ENCODE measurements at regions not wholly inside any gene's neighbourhood (a gene's known extent, or its start where the extent isn't known, plus 50 kb on each side); places are given as distances from the start of the nearest gene placed in this dataset.

DNA sequence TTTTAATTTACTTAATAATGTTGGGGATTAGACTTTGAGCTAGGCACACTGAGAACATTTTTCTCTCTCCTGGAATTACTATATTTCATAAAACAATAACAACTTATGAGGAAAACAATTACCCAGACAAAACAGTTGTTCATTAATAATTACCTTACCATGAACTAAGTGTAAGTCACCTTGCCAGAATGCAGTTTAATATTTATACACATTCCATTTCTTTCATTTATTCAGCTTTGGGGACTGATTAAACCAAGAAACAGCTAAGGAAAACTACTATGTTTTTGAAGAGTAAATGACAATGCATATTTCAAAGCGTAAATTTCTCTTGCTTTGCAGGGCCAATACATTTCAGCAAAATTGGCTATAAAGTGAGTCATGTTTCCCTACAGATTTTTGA, 616.2 kb downstream of the PRELID2 start:
- Histone ChIP-seq H3K4me1 (ENCODE audit: control insufficient read depth, insufficient read depth, low read length) (no peaks in the 10 kb centered on the region), H3K36me3 (ENCODE audit: control insufficient read depth, insufficient read depth, low read length) (no peaks in the 10 kb centered on the region), H3K27me3 (ENCODE audit: control insufficient read depth, insufficient read depth, low read length) (no peaks in the 10 kb centered on the region), H3K9ac (ENCODE audit: low read depth, low read length) (no peak overlapping the region), H3K4me3 (ENCODE audit: low read depth, low read length) (no peak overlapping the region), H3K27ac (ENCODE audit: low read depth, low read length) (no peak overlapping the region), H3K9me3 (ENCODE audit: control insufficient read depth, insufficient read depth, low read length) (peaks cover 5% of the 10 kb centered on the region; the same call in 1 of the 2 replicates)

DNA sequence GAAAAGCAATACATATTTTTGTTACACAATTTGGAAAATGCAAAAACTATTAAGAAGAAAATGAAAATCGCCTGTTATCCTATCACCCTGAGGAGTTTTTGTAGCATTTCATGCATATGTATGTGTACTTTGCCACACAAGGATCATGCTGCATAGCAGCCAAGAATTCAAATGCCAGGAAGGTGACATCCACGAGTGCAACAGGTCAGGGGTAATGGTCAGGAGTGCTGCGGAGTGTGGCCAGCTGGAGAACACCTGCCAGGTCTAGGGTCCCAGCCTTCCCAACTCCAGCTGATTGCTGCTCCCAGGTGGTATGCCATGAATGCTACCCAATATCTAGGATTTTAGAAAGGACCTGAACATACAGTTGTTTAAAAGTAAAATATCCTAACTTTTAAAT, 617.1 kb downstream of the PRELID2 start:
- Histone ChIP-seq H3K4me3 (ENCODE audit: low read depth, low read length) (no peak overlapping the region), H3K9ac (ENCODE audit: low read depth, low read length) (no peak overlapping the region), H3K27me3 (ENCODE audit: control insufficient read depth, insufficient read depth, low read length) (no peaks in the 10 kb centered on the region), H3K27ac (ENCODE audit: low read depth, low read length) (no peak overlapping the region), H3K36me3 (ENCODE audit: control insufficient read depth, insufficient read depth, low read length) (no peaks in the 10 kb centered on the region), H3K9me3 (ENCODE audit: control insufficient read depth, insufficient read depth, low read length) (peaks cover 5% of the 10 kb centered on the region; the same call in 1 of the 2 replicates), H3K4me1 (ENCODE audit: control insufficient read depth, insufficient read depth, low read length) (no peaks in the 10 kb centered on the region)

DNA sequence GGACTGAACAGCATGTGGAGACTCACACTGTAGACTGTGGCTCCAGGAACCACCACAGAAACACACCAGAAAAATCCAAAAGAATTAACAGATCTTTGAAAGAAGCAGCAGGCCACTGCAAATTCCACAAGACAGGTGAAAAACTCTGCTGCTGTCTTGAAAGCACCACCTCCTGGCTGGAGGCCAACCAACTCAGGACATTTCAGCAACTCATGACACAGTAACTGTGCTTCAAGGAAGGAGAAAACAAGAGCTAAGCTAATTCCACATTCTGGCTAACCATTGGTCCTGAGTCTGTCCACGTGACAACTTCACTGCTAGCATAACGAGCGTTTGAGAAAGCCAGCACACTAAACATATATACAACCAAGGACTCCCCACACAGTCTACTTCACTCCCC, 625.1 kb downstream of the PRELID2 start:
- Histone ChIP-seq H3K9me3 (ENCODE audit: control insufficient read depth, insufficient read depth, low read length) (peaks cover 5% of the 10 kb centered on the region; the same call in 1 of the 2 replicates), H3K27me3 (ENCODE audit: control insufficient read depth, insufficient read depth, low read length) (no peaks in the 10 kb centered on the region), H3K27ac (ENCODE audit: low read depth, low read length) (no peak overlapping the region), H3K36me3 (ENCODE audit: control insufficient read depth, insufficient read depth, low read length) (no peaks in the 10 kb centered on the region), H3K9ac (ENCODE audit: low read depth, low read length) (no peak overlapping the region), H3K4me1 (ENCODE audit: control insufficient read depth, insufficient read depth, low read length) (no peaks in the 10 kb centered on the region), H3K4me3 (ENCODE audit: low read depth, low read length) (no peak overlapping the region)

DNA sequence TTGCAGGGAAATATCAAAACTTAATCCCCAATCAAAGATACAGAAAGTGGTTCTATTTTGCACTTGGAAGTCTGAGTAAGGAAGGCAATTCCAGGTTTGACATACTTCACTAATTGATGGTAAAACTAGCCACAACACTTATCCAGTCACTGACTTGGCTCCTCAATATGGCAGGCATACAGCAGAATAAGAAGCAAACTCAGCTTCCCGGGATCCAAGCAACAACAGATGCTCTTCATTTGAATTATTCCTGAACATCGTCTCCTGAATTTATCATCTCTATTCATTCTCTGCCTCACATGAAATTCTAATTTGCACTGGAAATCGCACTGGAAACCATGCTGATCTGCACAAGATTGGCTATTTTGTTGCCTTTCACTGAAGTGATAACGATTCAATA, 629.6 kb downstream of the PRELID2 start:
- Histone ChIP-seq H3K36me3 (ENCODE audit: control insufficient read depth, insufficient read depth, low read length) (no peaks in the 10 kb centered on the region), H3K9ac (ENCODE audit: low read depth, low read length) (no peak overlapping the region), H3K4me1 (ENCODE audit: control insufficient read depth, insufficient read depth, low read length) (no peaks in the 10 kb centered on the region), H3K4me3 (ENCODE audit: low read depth, low read length) (no peak overlapping the region), H3K27ac (ENCODE audit: low read depth, low read length) (no peak overlapping the region), H3K9me3 (ENCODE audit: control insufficient read depth, insufficient read depth, low read length) (no peaks in the 10 kb centered on the region), H3K27me3 (ENCODE audit: control insufficient read depth, insufficient read depth, low read length) (no peaks in the 10 kb centered on the region)

DNA sequence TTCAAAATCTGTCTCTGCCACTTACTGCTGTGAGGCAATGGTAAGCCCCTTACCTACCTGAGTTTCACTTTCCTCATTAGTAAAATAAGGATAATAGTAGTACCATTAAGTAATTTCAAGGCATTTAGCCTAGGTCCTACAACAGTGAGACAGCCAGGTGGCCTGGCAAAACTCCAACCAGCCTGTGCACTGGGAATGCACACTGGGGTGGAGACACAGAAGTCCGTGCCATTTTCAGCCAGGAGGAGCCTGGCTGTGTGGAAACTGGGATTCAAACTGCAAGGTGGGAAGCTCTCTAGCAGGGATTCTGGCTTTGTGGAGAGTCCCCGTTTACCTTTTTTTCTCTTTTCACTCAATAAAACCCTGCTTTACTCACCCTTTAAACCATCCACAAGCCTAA, 630.4 kb downstream of the PRELID2 start:
- H3K27ac ChIP-seq (ENCODE audit: low read depth, low read length) = no peak overlapping the region
- no peaks in the 10 kb centered on the region for H3K9me3 ChIP-seq (ENCODE audit: control insufficient read depth, insufficient read depth, low read length)
- no peaks in the 10 kb centered on the region for H3K27me3 ChIP-seq (ENCODE audit: control insufficient read depth, insufficient read depth, low read length)
- H3K9ac ChIP-seq (ENCODE audit: low read depth, low read length) = no peak overlapping the region
- H3K4me1 ChIP-seq (ENCODE audit: control insufficient read depth, insufficient read depth, low read length) = no peaks in the 10 kb centered on the region
- no peak overlapping the region for H3K4me3 ChIP-seq (ENCODE audit: low read depth, low read length)
- H3K36me3 ChIP-seq (ENCODE audit: control insufficient read depth, insufficient read depth, low read length) = no peaks in the 10 kb centered on the region

DNA sequence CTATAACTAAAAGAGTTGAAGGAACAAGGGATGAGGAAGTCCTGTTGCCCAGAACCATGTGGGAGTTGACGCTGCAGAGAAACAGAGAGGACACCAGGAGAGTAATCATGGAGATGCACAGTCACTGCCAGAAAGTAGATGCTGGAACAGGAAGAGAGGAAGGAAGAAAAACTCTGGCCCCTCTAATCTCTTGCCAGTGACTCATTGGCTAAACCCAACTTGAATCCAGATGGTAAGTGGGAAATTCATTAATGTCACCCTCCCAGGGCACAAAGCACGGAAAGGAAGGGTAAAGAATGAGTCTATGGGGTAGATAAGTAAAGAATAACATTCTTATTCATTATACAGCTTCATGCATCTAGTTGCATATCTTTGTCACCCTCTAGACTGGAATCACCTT, 631.9 kb downstream of the PRELID2 start:
- H3K4me1 ChIP-seq (ENCODE audit: control insufficient read depth, insufficient read depth, low read length) = no peaks in the 10 kb centered on the region
- H3K27ac ChIP-seq (ENCODE audit: low read depth, low read length) = no peak overlapping the region
- H3K4me3 ChIP-seq (ENCODE audit: low read depth, low read length) = no peak overlapping the region
- no peaks in the 10 kb centered on the region for H3K36me3 ChIP-seq (ENCODE audit: control insufficient read depth, insufficient read depth, low read length)
- H3K9me3 ChIP-seq (ENCODE audit: control insufficient read depth, insufficient read depth, low read length) = no peaks in the 10 kb centered on the region
- no peaks in the 10 kb centered on the region for H3K27me3 ChIP-seq (ENCODE audit: control insufficient read depth, insufficient read depth, low read length)
- H3K9ac ChIP-seq (ENCODE audit: low read depth, low read length) = no peak overlapping the region

DNA sequence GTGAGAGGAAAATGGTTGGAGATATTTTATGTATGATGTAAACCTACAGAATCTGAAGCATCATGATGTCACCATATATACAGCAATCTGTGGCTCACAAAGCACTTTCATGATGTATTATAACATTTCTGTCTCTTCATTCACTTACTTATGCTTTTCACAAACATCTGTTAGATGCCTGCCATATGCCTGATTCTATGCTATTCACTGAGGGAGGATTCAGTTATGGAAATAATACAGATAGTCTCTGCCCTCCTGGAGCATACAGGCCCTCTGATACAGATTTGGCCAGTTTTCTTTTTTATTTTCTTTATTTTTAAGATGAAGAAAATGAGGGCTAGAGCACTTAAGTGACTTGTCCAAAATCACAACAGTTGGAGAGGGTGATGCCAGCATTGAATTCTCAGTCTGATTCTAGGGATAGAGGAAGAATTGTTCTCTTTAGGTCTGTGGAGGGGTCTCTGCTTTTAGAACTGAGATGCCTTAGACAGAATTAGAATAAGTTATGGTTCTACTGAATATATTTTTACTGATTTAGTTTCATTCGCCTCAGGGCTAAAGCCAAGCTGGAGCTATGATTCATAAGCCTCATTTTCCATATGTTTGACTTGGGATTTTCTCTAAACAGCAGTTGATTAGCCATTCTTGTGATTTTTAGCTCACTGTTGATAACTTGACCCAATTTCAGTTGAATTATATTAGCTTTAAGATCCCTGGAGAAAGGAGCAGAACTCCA, 636.4 kb downstream of the PRELID2 start:
- no peak overlapping the region for H3K9ac ChIP-seq (ENCODE audit: low read depth, low read length)
- no peak overlapping the region for H3K4me3 ChIP-seq (ENCODE audit: low read depth, low read length)
- no peaks in the 10 kb centered on the region for H3K9me3 ChIP-seq (ENCODE audit: control insufficient read depth, insufficient read depth, low read length)
- H3K36me3 ChIP-seq (ENCODE audit: control insufficient read depth, insufficient read depth, low read length) = no peaks in the 10 kb centered on the region
- no peaks in the 10 kb centered on the region for H3K4me1 ChIP-seq (ENCODE audit: control insufficient read depth, insufficient read depth, low read length)
- no peaks in the 10 kb centered on the region for H3K27me3 ChIP-seq (ENCODE audit: control insufficient read depth, insufficient read depth, low read length)
- H3K27ac ChIP-seq (ENCODE audit: low read depth, low read length) = no peak overlapping the region

DNA sequence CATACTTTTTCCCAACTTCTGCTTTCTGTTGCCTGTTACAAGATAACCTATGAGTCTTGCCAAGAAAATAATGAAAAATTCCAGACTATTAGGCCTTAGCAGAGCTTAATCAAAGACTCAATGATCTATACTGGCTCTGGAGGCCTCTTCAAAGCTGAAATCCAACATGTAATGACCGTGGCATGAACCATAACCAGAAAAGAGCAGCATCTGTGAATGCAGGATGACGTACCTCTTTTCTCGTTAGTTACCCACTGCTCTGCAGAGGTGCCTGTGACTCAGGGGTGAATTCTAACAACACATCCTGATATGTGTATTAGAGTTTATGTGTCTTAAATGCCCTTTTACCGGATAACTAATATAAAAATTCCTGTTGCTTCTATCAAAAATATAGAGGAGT, 645.4 kb downstream of the PRELID2 start:
- H3K4me3 ChIP-seq (ENCODE audit: low read depth, low read length) = no peak overlapping the region
- H3K27me3 ChIP-seq (ENCODE audit: control insufficient read depth, insufficient read depth, low read length) = no peaks in the 10 kb centered on the region
- H3K9ac ChIP-seq (ENCODE audit: low read depth, low read length) = no peak overlapping the region
- H3K36me3 ChIP-seq (ENCODE audit: control insufficient read depth, insufficient read depth, low read length) = no peaks in the 10 kb centered on the region
- H3K4me1 ChIP-seq (ENCODE audit: control insufficient read depth, insufficient read depth, low read length) = no peaks in the 10 kb centered on the region
- no peak overlapping the region for H3K27ac ChIP-seq (ENCODE audit: low read depth, low read length)
- no peaks in the 10 kb centered on the region for H3K9me3 ChIP-seq (ENCODE audit: control insufficient read depth, insufficient read depth, low read length)

DNA sequence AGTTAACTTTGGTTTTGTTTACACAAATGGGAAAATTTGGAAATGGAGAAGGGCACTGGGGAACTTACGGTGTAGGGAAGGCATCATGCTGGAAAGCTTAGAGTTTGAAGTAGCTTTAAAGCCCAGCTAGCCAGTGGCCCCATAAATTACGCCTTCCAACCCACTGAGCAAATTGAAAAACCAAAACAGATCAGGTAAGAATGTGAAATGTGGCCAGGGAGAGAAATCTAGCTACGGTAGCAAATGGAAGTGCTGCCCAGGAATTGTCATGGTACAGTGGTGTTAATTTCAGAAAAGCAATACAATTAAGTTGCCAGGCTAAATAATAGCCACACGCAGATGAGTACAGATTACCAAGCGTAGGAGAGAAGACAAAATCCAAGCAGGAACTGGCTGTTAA, 654.8 kb downstream of the PRELID2 start:
- H3K4me3 ChIP-seq (ENCODE audit: low read depth, low read length) = no peak overlapping the region
- H3K36me3 ChIP-seq (ENCODE audit: control insufficient read depth, insufficient read depth, low read length) = no peaks in the 10 kb centered on the region
- H3K4me1 ChIP-seq (ENCODE audit: control insufficient read depth, insufficient read depth, low read length) = peaks cover 33% of the 10 kb centered on the region
- no peak overlapping the region for H3K9ac ChIP-seq (ENCODE audit: low read depth, low read length)
- no peaks in the 10 kb centered on the region for H3K9me3 ChIP-seq (ENCODE audit: control insufficient read depth, insufficient read depth, low read length)
- peak overlapping the region; percentile 82 for H3K27ac ChIP-seq (ENCODE audit: low read depth, low read length)
- no peaks in the 10 kb centered on the region for H3K27me3 ChIP-seq (ENCODE audit: control insufficient read depth, insufficient read depth, low read length)

DNA sequence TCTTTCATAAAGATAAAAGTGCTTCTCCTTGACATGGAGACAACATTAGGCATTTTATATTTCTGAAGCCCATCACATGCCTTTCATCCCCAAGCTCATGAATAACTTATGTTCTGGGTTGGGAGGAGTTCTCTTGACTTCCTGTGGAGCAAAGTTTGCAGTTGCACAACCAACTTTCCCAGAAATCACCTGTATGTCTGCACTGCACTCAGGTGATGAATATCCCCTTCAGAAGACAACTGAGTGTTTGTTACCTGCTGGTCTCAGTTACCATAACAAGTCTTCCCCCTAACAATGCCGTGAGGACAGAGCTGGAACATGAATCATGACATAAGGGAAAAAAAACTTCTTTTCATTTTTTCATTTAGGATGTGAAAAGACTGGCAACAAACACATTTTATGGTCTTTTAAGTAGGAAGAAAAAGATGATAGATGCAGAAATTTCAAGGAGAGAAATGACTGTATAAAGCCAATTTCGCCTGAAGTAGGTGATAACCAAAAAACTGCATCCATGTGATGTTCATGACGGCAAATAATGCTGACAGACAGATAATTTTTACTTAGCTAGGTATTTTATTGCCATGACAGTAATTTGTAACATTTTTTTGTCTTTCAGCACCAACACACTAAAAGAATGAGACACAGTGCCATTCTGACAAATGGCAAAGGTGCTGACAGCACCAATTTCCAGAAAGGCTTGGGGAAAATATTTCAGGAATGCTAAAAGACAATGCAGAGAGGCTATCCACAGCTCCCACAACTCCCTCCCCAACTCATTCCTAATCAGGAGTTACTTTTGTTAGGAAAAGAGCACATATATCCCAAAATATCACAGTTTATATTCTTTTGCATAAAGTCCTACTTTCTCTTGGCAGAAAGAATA, 656.3 kb downstream of the PRELID2 start:
- peaks cover 33% of the 10 kb centered on the region for H3K4me1 ChIP-seq (ENCODE audit: control insufficient read depth, insufficient read depth, low read length)
- H3K27ac ChIP-seq (ENCODE audit: low read depth, low read length) = peak overlapping the region; percentile 82
- H3K9ac ChIP-seq (ENCODE audit: low read depth, low read length) = no peak overlapping the region
- no peak overlapping the region; the same call in 1 of the 2 replicates for H3K4me3 ChIP-seq (ENCODE audit: low read depth, low read length)
- no peaks in the 10 kb centered on the region for H3K9me3 ChIP-seq (ENCODE audit: control insufficient read depth, insufficient read depth, low read length)
- no peaks in the 10 kb centered on the region for H3K27me3 ChIP-seq (ENCODE audit: control insufficient read depth, insufficient read depth, low read length)
- no peaks in the 10 kb centered on the region for H3K36me3 ChIP-seq (ENCODE audit: control insufficient read depth, insufficient read depth, low read length)

DNA sequence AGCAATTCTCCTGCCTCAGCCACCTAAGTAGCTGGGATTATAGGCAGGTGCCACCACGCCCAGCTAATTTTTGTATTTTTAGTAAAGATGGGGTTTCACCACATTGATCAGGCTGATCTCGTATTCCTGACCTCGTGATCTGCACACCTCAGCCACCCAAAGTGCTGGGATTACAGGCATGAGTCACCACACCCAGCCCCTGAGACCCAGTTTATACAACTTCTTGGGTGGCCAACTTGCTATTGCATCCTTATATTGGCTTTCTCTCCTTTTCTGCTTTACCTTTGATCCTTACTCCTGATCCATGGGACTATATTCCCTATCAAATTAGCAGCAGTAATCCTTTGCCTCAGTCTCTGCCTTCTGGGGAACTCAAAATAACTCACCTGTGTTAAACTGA, 659.1 kb downstream of the PRELID2 start:
- Histone ChIP-seq H3K9ac (ENCODE audit: low read depth, low read length) (no peak overlapping the region), H3K4me1 (ENCODE audit: control insufficient read depth, insufficient read depth, low read length) (peaks cover 33% of the 10 kb centered on the region), H3K27me3 (ENCODE audit: control insufficient read depth, insufficient read depth, low read length) (no peaks in the 10 kb centered on the region), H3K4me3 (ENCODE audit: low read depth, low read length) (no peak overlapping the region), H3K36me3 (ENCODE audit: control insufficient read depth, insufficient read depth, low read length) (no peaks in the 10 kb centered on the region), H3K9me3 (ENCODE audit: control insufficient read depth, insufficient read depth, low read length) (no peaks in the 10 kb centered on the region), H3K27ac (ENCODE audit: low read depth, low read length) (no peak overlapping the region)

Measured in HUES48 (cell line).